ENCODE measurements at regions not wholly inside any gene's neighbourhood (a gene's known extent, or its start where the extent isn't known, plus 50 kb on each side); places are given as distances from the start of the nearest gene placed in this dataset.
A peak's percentile ranks its signal among the peaks of the same experiment; 100 is the strongest.
"Not testable (repeated sequence)": the region's sequence is repeated elsewhere in the genome, so short reads cannot be mapped to it uniquely, and the experiment has no call there.

- DNase-seq = no peak
These were observed 247.1 kb downstream of the LRRC70 start for GRCh38 chr5:62825623-62826220.

- DNase-seq = no peak
These were observed 246.3 kb downstream of the LRRC70 start for GRCh38 chr5:62824936-62825335.

GRCh38 chr5:62817043-62817442 is 238.4 kb downstream of the LRRC70 start:
- not testable (repeated sequence) for DNase-seq

- DNase-seq = no peak
These were observed 236.4 kb downstream of the LRRC70 start for GRCh38 chr5:62814991-62815390.

GRCh38 chr5:62812621-62813255 is 234.1 kb downstream of the LRRC70 start:
- DNase-seq = no peak

- not testable (repeated sequence) for DNase-seq
These were observed 226.2 kb downstream of the LRRC70 start for GRCh38 chr5:62804819-62805218.

- DNase-seq = no peak
These were observed 217.3 kb downstream of the LRRC70 start for GRCh38 chr5:62795926-62796325.

GRCh38 chr5:62794456-62794855 is 215.8 kb downstream of the LRRC70 start:
- DNase-seq = no peak

GRCh38 chr5:62791059-62791458 is 212.4 kb downstream of the LRRC70 start:
- DNase-seq = peak; percentile 31 to 33

GRCh38 chr5:62790348-62790747 is 211.7 kb downstream of the LRRC70 start:
- DNase-seq = no peak

GRCh38 chr5:62786099-62786498 is 207.5 kb downstream of the LRRC70 start:
- DNase-seq = no peak

- no peak for DNase-seq
These were observed 207.0 kb downstream of the LRRC70 start for GRCh38 chr5:62785588-62785987.

- DNase-seq = no peak
These were observed 204.9 kb downstream of the LRRC70 start for GRCh38 chr5:62783374-62784057.

- DNase-seq = no peak
These were observed 202.3 kb downstream of the LRRC70 start for GRCh38 chr5:62780888-62781287.

GRCh38 chr5:62780230-62780629 is 201.6 kb downstream of the LRRC70 start:
- no peak for DNase-seq

GRCh38 chr5:62779010-62779422 is 200.4 kb downstream of the LRRC70 start:
- DNase-seq = peak; percentile 55 to 71

- DNase-seq = peak; percentile 77 to 79
These were observed 199.8 kb downstream of the LRRC70 start for GRCh38 chr5:62778316-62779009.

GRCh38 chr5:62777081-62777480 is 198.5 kb downstream of the LRRC70 start:
- not testable (repeated sequence) for DNase-seq

GRCh38 chr5:62776592-62776991 is 198.0 kb downstream of the LRRC70 start:
- DNase-seq = not testable (repeated sequence)

GRCh38 chr5:62773460-62773859 is 194.8 kb downstream of the LRRC70 start:
- DNase-seq = no peak

- DNase-seq = no peak
These were observed 192.7 kb downstream of the LRRC70 start for GRCh38 chr5:62771341-62771740.

- no peak for DNase-seq
These were observed 189.0 kb downstream of the LRRC70 start for GRCh38 chr5:62767650-62768049.

GRCh38 chr5:62767077-62767476 is 188.5 kb downstream of the LRRC70 start:
- DNase-seq = no peak

- DNase-seq = peak in 1 of 2 experiments; percentile 12
These were observed 183.9 kb downstream of the LRRC70 start for GRCh38 chr5:62762503-62762902.
